ENCODE measurements at regions not wholly inside any gene's neighbourhood (a gene's known extent, or its start where the extent isn't known, plus 50 kb on each side); places are given as distances from the start of the nearest gene placed in this dataset.

- no peak for DNase-seq (ENCODE audit: low spot score)
- no peak overlapping the region for H3K4me3 Mint-ChIP-seq (ENCODE audit: unreplicated experiment)
- no peak for TF ChIP-seq CTCF (IDR thresholded peaks at IDR 0.05; ENCODE audit: unreplicated experiment)
- H3K4me1 Mint-ChIP-seq (ENCODE audit: unreplicated experiment): no peaks in the 10 kb centered on the region
- H3K9me3 Mint-ChIP-seq (ENCODE audit: unreplicated experiment): peaks cover 10% of the 10 kb centered on the region
- H3K27me3 Mint-ChIP-seq (ENCODE audit: unreplicated experiment): no peaks in the 10 kb centered on the region
- no peak overlapping the region for H3K27ac Mint-ChIP-seq (ENCODE audit: unreplicated experiment)
- no peaks in the 10 kb centered on the region for H3K36me3 Mint-ChIP-seq (ENCODE audit: low read depth, unreplicated experiment)
These were observed 450.3 kb downstream of the INHBA start for GRCh38 chr7:41252551-41252950.

GRCh38 chr7:41247143-41247865, 455.6 kb downstream of the INHBA start:
- DNase-seq (ENCODE audit: low spot score): no peak
- H3K27me3 Mint-ChIP-seq (ENCODE audit: unreplicated experiment): no peaks in the 10 kb centered on the region
- no peak overlapping the region for H3K27ac Mint-ChIP-seq (ENCODE audit: unreplicated experiment)
- H3K4me1 Mint-ChIP-seq (ENCODE audit: unreplicated experiment): no peaks in the 10 kb centered on the region
- H3K36me3 Mint-ChIP-seq (ENCODE audit: low read depth, unreplicated experiment): no peaks in the 10 kb centered on the region
- no peak for TF ChIP-seq CTCF (IDR thresholded peaks at IDR 0.05; ENCODE audit: unreplicated experiment)
- peaks cover 10% of the 10 kb centered on the region for H3K9me3 Mint-ChIP-seq (ENCODE audit: unreplicated experiment)
- H3K4me3 Mint-ChIP-seq (ENCODE audit: unreplicated experiment): no peak overlapping the region

GRCh38 chr7:41245916-41246315, 457.0 kb downstream of the INHBA start:
- DNase-seq (ENCODE audit: low spot score): no peak
- H3K27ac Mint-ChIP-seq (ENCODE audit: unreplicated experiment): no peak overlapping the region
- no peak for TF ChIP-seq CTCF (IDR thresholded peaks at IDR 0.05; ENCODE audit: unreplicated experiment)
- H3K36me3 Mint-ChIP-seq (ENCODE audit: low read depth, unreplicated experiment): no peaks in the 10 kb centered on the region
- no peaks in the 10 kb centered on the region for H3K27me3 Mint-ChIP-seq (ENCODE audit: unreplicated experiment)
- peaks cover 5% of the 10 kb centered on the region for H3K9me3 Mint-ChIP-seq (ENCODE audit: unreplicated experiment)
- H3K4me1 Mint-ChIP-seq (ENCODE audit: unreplicated experiment): no peaks in the 10 kb centered on the region
- no peak overlapping the region for H3K4me3 Mint-ChIP-seq (ENCODE audit: unreplicated experiment)

- H3K27me3 Mint-ChIP-seq (ENCODE audit: unreplicated experiment): no peaks in the 10 kb centered on the region
- no peaks in the 10 kb centered on the region for H3K36me3 Mint-ChIP-seq (ENCODE audit: low read depth, unreplicated experiment)
- peaks cover 3% of the 10 kb centered on the region for H3K4me1 Mint-ChIP-seq (ENCODE audit: unreplicated experiment)
- no peak overlapping the region for H3K4me3 Mint-ChIP-seq (ENCODE audit: unreplicated experiment)
- DNase-seq (ENCODE audit: low spot score): no peak
- H3K27ac Mint-ChIP-seq (ENCODE audit: unreplicated experiment): no peak overlapping the region
- H3K9me3 Mint-ChIP-seq (ENCODE audit: unreplicated experiment): no peaks in the 10 kb centered on the region
- no peak for TF ChIP-seq CTCF (IDR thresholded peaks at IDR 0.05; ENCODE audit: unreplicated experiment)
These were observed 458.6 kb downstream of the INHBA start for GRCh38 chr7:41244246-41244645.

- H3K27me3 Mint-ChIP-seq (ENCODE audit: unreplicated experiment): no peaks in the 10 kb centered on the region
- no peak for TF ChIP-seq CTCF (IDR thresholded peaks at IDR 0.05; ENCODE audit: unreplicated experiment)
- DNase-seq (ENCODE audit: low spot score): no peak
These were observed 461.2 kb downstream of the INHBA start for GRCh38 chr7:41241641-41242040.

More at GRCh38 chr7:41241641-41242040, 461.2 kb downstream of the INHBA start:
- Mint-ChIP-seq H3K4me1 (ENCODE audit: unreplicated experiment) (peaks cover 3% of the 10 kb centered on the region), H3K27ac (ENCODE audit: unreplicated experiment) (no peak overlapping the region), H3K36me3 (ENCODE audit: low read depth, unreplicated experiment) (no peaks in the 10 kb centered on the region), H3K9me3 (ENCODE audit: unreplicated experiment) (no peaks in the 10 kb centered on the region), H3K4me3 (ENCODE audit: unreplicated experiment) (no peak overlapping the region)
